Aorta (tissue), 5 donors: ENCODE measurements at regions not wholly inside any gene's neighbourhood (a gene's known extent, or its start where the extent isn't known, plus 50 kb on each side); places are given as distances from the start of the nearest gene placed in this dataset.
"Not testable (repeated sequence)": the region's sequence is repeated elsewhere in the genome, so short reads cannot be mapped to it uniquely, and the experiment has no call there.

Source experiments
- ATAC-seq: fragments of 200-7000 bp; cut with Tn5 transposase; one replicate; pipeline ENCODE4 v1.9.1; 2022; ENCODE audit warnings: moderate library complexity; ENCODE audit not compliant: low FRiP score
- DNase-seq, 2 donors: peaks; one replicate each; pipeline ENCODE4 v3.0.0-alpha.2; 2020
- H3K27ac ChIP-seq, 2 donors: one replicate each; pipeline ENCODE4 v1.5.1; 2013; ENCODE audit warnings: low read length in 2 of 2, mild to moderate bottlenecking in 2 of 2, moderate library complexity in 2 of 2, control low read depth in 1 of 2, inconsistent platforms in 1 of 2, low read depth in 1 of 2
- H3K27me3 ChIP-seq, 2 donors: one replicate each; pipeline ENCODE4 v1.6.1; 2013; ENCODE audit warnings: control low read depth in 1 of 2, low read length in 1 of 2, mild to moderate bottlenecking in 1 of 2, moderate library complexity in 1 of 2; ENCODE audit not compliant: insufficient read depth in 2 of 2, control insufficient read depth in 1 of 2
- H3K36me3 ChIP-seq, 2 donors: one replicate each; pipeline ENCODE4 v1.6.1; 2013; ENCODE audit warnings: control low read depth in 1 of 2, low read length in 1 of 2, mild to moderate bottlenecking in 1 of 2; ENCODE audit not compliant: insufficient read depth in 2 of 2, control insufficient read depth in 1 of 2
- H3K4me1 ChIP-seq, 2 donors: one replicate each; pipeline ENCODE4 v1.6.1; 2013; ENCODE audit warnings: low read length in 2 of 2, control low read depth in 1 of 2, mild to moderate bottlenecking in 1 of 2, moderate library complexity in 1 of 2; ENCODE audit not compliant: insufficient read depth in 2 of 2, control insufficient read depth in 1 of 2
- H3K4me3 ChIP-seq, 2 donors: one replicate each; pipeline ENCODE4 v1.5.1; 2013; ENCODE audit warnings: low read length in 2 of 2, control low read depth in 1 of 2, mild to moderate bottlenecking in 1 of 2
- H3K9me3 ChIP-seq: one replicate; pipeline ENCODE4 v1.6.1; 2013; ENCODE audit warnings: mild to moderate bottlenecking, low read length; ENCODE audit not compliant: control insufficient read depth
- WGBS, 2 donors: extraction: QIAGEN DNeasy Blood & Tissue Kit; methylation state at CpG; one replicate each; pipeline ENCODE4 v1.1.7; 2013; 5-methylcytosine and 5-hydroxymethylcytosine counted together
- intact Hi-C, 2 donors: fragments of 100-400 bp; cut with DNase I; formaldehyde crosslinking; loops; one replicate each; pipeline versions ENCODE4 v1.14.2 to v1.15.0; 2022
- donor health status: healthy with polysubstance abuse.
- donor health status: Bipolar disorder and iron deficiency.
- donor health status: DM: no; HTN: no; CAD: no.
- donor health status: DM: no; HTN: no; CAD: no.
- donor health status: DM: yes; HTN: yes; CAD: no.

DNA sequence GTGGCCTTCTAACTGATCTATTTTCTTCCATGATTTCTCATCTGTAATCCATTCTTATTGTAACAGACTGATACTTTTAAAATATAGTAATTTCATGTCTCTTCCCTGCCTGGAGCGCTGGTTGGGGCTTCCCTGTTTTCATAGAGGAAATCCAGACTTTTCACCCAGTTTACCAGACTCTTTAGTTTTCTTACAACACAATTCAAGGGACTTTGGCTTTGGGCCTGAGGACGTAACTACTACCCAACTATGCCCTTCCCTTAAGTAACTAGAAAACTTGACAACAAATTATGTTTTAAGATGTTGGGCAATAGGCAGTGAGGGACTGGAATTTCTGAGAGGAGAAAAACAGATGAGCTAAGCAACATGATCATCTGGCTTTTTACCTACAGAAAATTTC is 289.6 kb downstream of the FGF10 start:
- WGBS, 2 donors: 87 to 89% methylated on average over 2 of the region's 2 CpGs
- H3K27me3 ChIP-seq: no peaks in the 10 kb centered on the region
- intact Hi-C loops: no loop called here
- ATAC-seq (no peak), DNase-seq (no peak)
- H3K4me1 ChIP-seq: no peaks in the 10 kb centered on the region
- H3K36me3 ChIP-seq: no peaks in the 10 kb centered on the region
- no peak overlapping the region for H3K27ac ChIP-seq
- no peak overlapping the region for H3K4me3 ChIP-seq
- H3K9me3 ChIP-seq: no peaks in the 10 kb centered on the region

DNA sequence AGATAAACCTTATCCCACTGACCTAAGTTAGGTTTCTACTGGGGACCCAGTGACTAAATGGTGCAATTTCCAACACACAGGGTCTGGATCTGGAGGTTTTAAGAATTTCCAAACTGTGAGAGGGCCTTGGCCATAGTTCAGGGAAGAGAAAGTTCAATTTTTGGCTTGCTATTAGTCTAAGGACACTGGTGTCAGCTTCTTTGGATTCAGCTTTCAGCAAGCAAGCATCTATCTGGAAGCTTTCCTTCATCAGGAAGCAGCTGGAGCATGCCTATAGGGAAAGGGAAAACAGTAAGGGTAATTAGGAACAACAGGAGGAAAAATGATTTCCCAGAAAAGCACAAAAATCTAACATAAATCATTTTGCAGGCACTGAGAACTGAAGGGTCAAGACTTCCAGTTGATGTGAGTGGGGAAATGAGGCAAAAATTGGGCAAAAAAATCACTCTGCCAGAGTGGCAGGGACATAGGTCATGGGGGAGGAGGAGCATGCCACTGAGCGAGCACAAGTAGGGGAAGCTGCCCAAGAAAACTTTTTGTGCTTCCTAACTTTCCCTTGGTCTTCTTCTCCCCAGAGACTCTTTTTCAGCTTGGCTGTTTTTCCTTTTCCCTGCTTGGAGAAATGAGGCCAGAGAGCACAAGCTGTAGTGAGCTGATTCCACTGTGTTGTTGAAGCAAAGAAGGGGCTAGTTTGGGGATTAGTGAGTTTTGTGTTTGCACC is 299.6 kb downstream of the FGF10 start:
- no peaks in the 10 kb centered on the region for H3K36me3 ChIP-seq
- no peaks in the 10 kb centered on the region for H3K9me3 ChIP-seq
- H3K4me1 ChIP-seq: no peaks in the 10 kb centered on the region
- ATAC-seq (peak; percentile 80), DNase-seq (no peak)
- no peak overlapping the region for H3K27ac ChIP-seq
- WGBS, 2 donors: 0% methylated on average over 1 of the region's 1 CpG
- intact Hi-C loops: no loop called here
- no peak overlapping the region for H3K4me3 ChIP-seq
- peaks cover 0 to 2% of the 10 kb centered on the region in 2 donors for H3K27me3 ChIP-seq

DNA sequence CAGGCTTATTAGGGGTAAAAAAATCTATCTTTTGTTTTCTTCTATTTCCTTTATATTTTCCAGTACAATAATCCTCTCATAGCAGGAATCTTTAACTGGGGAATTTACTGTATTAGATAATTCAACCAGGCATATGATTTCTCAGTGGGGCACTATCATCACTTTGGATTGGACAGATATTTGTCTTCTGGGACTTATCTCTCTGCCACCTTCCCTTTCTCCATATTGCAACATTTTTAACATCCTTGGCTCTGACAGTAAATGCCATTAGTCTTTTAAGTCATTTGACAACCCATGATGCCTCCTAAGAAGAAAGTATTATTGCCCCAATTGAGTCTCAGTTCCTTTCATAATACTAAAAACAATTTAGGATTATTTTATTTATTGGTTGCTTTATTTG is 304.1 kb downstream of the FGF10 start:
- Histone ChIP-seq H3K36me3 (no peaks in the 10 kb centered on the region), H3K4me1 (no peaks in the 10 kb centered on the region), H3K27ac (no peak overlapping the region), H3K4me3 (no peak overlapping the region), H3K9me3 (no peaks in the 10 kb centered on the region), H3K27me3 (peaks cover 0 to 2% of the 10 kb centered on the region in 2 donors)
- ATAC-seq (no peak), DNase-seq (no peak)
- intact Hi-C loops: no loop called here

DNA sequence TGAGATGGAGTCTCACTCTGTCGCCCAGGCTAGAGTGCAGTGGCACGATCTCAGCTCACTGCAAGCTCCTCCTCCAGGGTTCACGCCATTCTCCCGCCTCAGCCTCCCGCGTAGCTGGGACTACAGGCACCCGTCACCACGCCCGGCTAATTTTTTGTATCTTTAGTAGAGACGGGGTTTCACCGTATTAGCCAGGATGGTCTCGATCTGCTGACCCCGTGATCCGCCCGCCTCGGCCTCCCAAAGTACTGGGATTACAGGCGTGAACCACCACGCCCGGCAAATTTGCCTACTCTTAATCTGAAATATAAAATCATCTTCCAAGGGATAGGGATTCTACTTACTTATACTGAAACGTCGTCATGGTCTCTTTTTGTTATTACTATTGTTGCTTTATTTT is 314.7 kb downstream of the FGF10 start:
- H3K27ac ChIP-seq: not testable (repeated sequence)

DNA sequence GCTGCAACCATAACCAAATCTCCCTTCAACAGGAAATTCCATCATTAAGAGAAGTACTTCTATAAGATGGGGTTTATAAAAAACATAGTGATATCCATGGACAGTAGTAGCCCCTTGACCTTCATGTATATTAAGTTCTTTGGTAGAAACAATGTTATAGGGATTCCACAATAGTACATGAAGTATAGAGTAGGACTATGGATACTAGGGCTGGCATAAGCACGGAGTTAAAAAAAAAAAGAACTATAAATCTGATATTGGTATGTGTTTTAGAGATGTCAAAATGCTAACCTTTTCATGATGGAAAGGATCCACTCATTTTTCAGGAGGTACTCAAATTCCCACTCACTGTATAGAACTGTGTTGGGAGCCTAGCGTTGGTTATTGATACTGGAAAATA is 337.6 kb downstream of the FGF10 start:
- Histone ChIP-seq H3K9me3 (no peaks in the 10 kb centered on the region), H3K36me3 (no peaks in the 10 kb centered on the region), H3K4me1 (no peaks in the 10 kb centered on the region), H3K4me3 (no peak overlapping the region), H3K27ac (no peak overlapping the region), H3K27me3 (no peaks in the 10 kb centered on the region)
- intact Hi-C loops: no loop called here
- WGBS, 2 donors: 92 to 93% methylated on average over 2 of the region's 2 CpGs
- no peak for DNase-seq
- no peak for ATAC-seq

More for the DNA sequence above, 314.7 kb downstream of the FGF10 start:
- peak in 1 of 2 donors; percentile 49 for DNase-seq
- H3K27me3 ChIP-seq, H3K36me3 ChIP-seq, ATAC-seq, intact Hi-C loops, H3K4me3 ChIP-seq, H3K9me3 ChIP-seq, H3K4me1 ChIP-seq: not testable (repeated sequence)
- 95 to 96% methylated on average over 21 of the region's 21 CpGs for WGBS, 2 donors

DNA sequence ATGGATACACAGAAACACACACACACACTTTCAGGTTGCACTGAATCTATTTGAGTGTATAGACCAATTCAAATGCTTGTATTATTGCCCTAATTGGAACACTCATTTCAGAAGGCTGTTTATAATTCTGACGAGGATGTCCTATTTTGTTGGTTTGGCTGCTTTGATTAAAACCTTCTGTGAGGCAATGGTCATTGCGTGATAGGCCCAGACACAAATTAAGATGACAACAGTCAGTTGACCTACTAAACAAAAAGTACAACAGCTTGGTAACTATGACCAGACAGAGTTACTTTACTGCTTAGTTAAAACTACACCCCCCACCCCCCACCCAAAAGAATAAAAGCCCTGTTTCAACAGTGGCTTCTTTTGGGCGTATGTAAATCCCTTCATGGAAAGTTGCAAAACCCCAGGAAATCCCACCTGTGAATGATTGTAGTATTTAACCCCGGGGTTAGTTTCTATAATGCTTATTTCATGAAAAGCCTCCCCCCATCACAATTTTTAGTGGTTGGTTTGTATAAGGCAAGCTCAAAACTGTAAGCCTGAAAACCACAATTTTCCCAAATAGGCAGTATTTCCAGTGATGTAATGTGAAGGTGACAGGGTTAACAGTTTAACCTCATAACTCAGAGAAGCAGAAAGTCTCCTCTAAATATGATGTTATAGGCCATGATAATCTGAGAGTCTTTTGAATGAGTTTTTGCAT is 340.8 kb downstream of the FGF10 start:
- Histone ChIP-seq H3K9me3 (no peaks in the 10 kb centered on the region), H3K4me1 (no peaks in the 10 kb centered on the region), H3K4me3 (no peak overlapping the region), H3K36me3 (no peaks in the 10 kb centered on the region), H3K27ac (no peak overlapping the region), H3K27me3 (no peaks in the 10 kb centered on the region)
- 71 to 73% methylated on average over 4 of the region's 4 CpGs for WGBS, 2 donors
- intact Hi-C loops: no loop called here
- ATAC-seq: no peak
- DNase-seq: no peak

DNA sequence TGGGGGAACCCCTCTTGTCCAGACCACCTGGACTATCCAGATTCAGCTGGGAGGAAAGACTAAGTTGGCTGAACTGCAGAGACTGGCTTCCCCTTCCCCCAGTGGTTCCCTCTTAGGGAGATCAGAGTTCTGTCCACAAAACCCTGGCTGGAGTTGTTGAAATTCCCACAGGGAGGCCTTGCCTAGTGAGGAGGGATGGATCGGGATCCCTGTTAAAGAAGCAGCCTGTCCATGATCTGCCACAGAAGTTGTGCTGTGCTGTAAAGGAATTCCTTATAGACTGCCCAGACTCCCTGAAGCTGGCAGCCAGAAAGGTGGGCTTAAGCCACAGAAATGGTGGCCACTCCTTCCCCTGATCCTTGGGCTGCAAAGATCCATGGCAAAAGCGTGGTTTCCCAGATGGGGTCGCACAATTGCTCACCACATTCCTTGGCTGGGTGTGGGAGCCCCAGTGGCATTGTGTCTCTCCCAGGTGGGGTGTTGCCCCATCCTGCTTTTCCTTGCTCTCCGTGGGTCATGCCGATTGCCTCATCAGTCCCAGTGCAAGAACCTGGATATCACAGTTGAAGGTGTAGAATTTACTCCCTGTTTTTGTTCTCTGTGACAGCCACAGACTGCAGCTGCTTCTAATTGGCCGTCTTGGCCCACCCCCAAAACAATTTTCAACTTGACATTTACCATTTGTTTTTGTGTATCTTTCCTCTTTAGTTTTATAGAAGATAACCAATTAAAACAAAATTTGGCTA is 342.4 kb downstream of the FGF10 start:
- Histone ChIP-seq H3K27me3 (no peaks in the 10 kb centered on the region), H3K36me3 (no peaks in the 10 kb centered on the region), H3K4me1 (no peaks in the 10 kb centered on the region), H3K4me3 (no peak overlapping the region), H3K27ac (no peak overlapping the region), H3K9me3 (no peaks in the 10 kb centered on the region)
- no peak for DNase-seq
- ATAC-seq: no peak
- 71 to 75% methylated on average over 6 of the region's 6 CpGs for WGBS, 2 donors
- intact Hi-C loops: no loop called here

DNA sequence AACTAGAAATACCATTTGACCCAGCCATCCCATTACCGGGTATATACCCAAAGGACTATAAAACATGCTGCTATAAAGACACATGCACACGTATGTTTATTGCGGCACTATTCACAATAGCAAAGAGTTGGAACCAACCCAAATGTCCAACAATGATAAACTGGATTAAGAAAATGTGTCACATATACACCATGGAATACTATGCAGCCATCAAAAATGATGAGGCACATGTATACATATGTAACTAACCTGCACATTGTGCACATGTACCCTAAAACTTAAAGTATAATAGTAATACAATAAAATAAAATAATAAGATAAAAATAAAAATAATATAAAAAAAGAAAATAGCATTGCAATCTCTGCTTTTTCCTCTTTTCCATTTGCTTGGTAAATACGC is 344.7 kb downstream of the FGF10 start:
- WGBS, 2 donors: 87 to 95% methylated on average over 4 of the region's 4 CpGs
- DNase-seq, ATAC-seq, intact Hi-C loops, H3K36me3 ChIP-seq, H3K27ac ChIP-seq, H3K4me3 ChIP-seq, H3K9me3 ChIP-seq, H3K4me1 ChIP-seq, H3K27me3 ChIP-seq: not testable (repeated sequence)
